Rectal smooth muscle tissue (tissue), 1 donor: ENCODE measurements at regions not wholly inside any gene's neighbourhood (a gene's known extent, or its start where the extent isn't known, plus 50 kb on each side); places are given as distances from the start of the nearest gene placed in this dataset.
"Not testable (repeated sequence)": the region's sequence is repeated elsewhere in the genome, so short reads cannot be mapped to it uniquely, and the experiment has no call there.

Experiments used
- H3K27ac ChIP-seq: one replicate; pipeline ENCODE4 v1.7.0; 2013; ENCODE audit warnings: low read depth, low read length, inconsistent platforms
- H3K27me3 ChIP-seq: one replicate; pipeline ENCODE4 v1.7.0; 2013; ENCODE audit warnings: low read length; ENCODE audit not compliant: control insufficient read depth, insufficient read depth
- H3K36me3 ChIP-seq: one replicate; pipeline ENCODE4 v1.7.0; 2013; ENCODE audit warnings: low read length; ENCODE audit not compliant: control insufficient read depth, insufficient read depth
- H3K4me1 ChIP-seq: one replicate; pipeline ENCODE4 v1.7.0; 2013; ENCODE audit warnings: low read length; ENCODE audit not compliant: control insufficient read depth, insufficient read depth
- H3K4me3 ChIP-seq: one replicate; pipeline ENCODE4 v1.7.0; 2013; ENCODE audit warnings: low read length
- H3K9ac ChIP-seq: one replicate; pipeline ENCODE4 v1.7.0; 2013; ENCODE audit warnings: low read length

DNA sequence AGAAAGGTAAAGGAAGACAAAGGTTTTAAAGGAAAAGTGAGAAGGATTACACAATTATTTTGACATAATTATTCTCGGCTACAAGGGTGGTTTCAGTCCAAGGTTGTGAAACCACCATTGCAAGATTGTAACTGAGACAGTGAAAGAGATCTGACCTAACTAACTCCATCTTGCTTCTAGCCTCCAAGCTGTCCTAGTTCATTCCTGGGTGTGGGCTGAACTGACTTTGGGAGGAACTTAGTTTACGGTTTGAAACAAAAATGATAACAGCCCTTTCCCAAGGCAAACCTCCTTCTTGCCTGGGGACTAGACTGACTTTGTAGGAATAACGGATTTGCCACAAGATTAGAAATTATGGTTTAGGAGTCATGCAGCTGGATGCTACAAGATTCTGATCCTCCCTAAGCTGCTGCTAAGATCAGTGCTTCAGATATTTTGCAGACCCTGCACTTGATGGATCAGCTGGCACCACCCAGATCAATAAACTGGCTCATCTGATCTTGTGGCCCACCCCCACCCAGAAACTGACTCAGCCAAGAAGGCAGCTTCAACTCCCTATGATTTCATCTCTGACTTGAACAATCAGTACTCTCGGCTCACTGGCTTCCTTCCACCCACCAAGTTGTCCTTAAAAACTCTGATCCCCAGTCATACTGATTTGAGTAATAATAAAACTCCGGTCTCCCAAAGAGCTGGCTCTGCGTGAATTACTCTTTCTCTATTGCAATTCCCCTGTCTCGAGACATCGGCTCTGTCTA, 57.7 kb upstream of the AADACL2 start:
- H3K4me3 ChIP-seq, result no peak overlapping the region
- no peak overlapping the region for H3K27ac ChIP-seq
- H3K27me3 ChIP-seq, result no peaks in the 10 kb centered on the region
- H3K36me3 ChIP-seq, result no peaks in the 10 kb centered on the region
- H3K4me1 ChIP-seq, result no peaks in the 10 kb centered on the region
- H3K9ac ChIP-seq, result no peak overlapping the region

DNA sequence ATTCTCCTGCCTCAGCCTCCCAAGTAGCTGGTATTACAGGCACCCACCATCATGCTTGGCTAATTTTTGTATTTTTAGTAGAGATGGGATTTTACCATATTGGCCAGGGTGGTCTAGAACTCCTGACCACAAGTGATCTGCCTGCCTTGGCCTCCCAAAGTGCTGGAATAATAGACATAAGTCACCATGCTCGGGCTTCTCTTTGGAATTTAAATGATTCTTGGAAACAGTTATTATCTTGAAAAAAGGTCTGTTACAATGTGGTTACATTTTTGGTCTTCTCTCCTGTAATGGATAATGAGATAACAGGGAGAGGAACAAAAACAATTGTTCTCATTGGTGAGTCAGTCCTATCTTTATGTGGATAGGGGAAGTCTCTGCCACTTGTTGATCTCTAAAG, 59.8 kb upstream of the AADACL2 start:
- Histone ChIP-seq H3K27ac (no peak overlapping the region), H3K4me1 (no peaks in the 10 kb centered on the region), H3K27me3 (no peaks in the 10 kb centered on the region), H3K9ac (no peak overlapping the region), H3K36me3 (no peaks in the 10 kb centered on the region), H3K4me3 (no peak overlapping the region)

DNA sequence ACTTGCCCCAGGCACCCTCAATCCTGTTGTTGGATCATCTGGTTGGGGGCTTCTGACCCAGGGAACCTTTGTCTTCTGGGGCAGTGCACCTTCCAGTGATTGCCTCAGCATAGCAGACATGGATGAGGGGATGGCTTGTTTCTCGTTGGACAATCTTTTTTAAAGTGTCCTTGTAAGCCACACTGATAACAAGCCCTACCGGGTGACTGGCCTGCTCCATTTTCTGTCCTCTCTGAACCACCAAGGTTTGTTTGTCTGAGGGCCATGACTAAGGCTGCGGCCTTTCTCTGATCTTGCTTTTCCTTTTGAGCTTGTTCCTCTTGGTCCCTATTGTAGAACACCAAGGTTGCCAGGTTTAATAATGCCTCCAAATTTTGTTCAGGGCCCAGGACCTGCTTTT, 66.0 kb upstream of the AADACL2 start:
- not testable (repeated sequence) for H3K9ac ChIP-seq, H3K27me3 ChIP-seq, H3K27ac ChIP-seq, H3K36me3 ChIP-seq, H3K4me3 ChIP-seq, H3K4me1 ChIP-seq

DNA sequence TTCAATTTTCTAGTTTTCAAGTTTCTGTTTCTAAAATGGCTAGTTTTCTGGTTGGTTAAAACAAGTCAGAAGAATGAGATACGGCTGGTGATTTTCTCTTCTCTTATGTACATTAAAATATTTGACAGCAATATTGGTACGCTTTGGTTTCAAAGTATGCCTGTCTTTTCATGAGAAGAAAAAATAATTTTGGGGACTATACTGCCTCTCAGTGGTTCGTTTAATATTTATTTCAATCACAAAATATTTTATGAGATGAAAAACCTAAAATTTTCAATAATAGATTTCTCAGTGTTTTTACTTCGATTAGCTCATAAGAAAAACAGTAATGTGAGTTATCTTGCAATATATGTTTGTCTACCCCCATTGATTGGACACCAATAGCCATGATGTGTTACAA, 72.8 kb upstream of the AADACL2 start:
- H3K4me3 ChIP-seq, result no peak overlapping the region
- H3K36me3 ChIP-seq, result no peaks in the 10 kb centered on the region
- H3K9ac ChIP-seq, result no peak overlapping the region
- H3K27ac ChIP-seq, result no peak overlapping the region
- no peaks in the 10 kb centered on the region for H3K27me3 ChIP-seq
- no peaks in the 10 kb centered on the region for H3K4me1 ChIP-seq

DNA sequence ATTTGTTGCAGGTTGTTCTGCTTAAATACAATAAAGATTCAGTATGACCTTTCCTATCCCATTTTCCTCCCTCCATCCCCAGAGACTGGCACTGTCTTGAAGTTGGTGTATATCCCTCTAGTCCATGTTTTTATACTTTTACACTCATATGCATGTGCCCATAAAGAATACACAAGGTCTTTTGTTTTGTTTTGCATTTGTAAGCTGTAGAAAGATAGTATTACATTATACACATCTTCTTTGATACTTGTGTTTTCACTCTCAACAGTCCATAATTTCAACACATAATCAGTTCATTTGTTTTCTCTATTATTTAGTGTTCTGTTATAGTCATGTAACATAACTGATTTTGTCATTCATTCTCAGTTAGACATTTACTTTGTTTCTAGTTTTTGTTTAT, 88.7 kb upstream of the AADACL2 start:
- no peak overlapping the region for H3K27ac ChIP-seq
- H3K27me3 ChIP-seq, result no peaks in the 10 kb centered on the region
- no peak overlapping the region for H3K9ac ChIP-seq
- no peak overlapping the region for H3K4me3 ChIP-seq
- H3K36me3 ChIP-seq, result no peaks in the 10 kb centered on the region
- H3K4me1 ChIP-seq, result no peaks in the 10 kb centered on the region

DNA sequence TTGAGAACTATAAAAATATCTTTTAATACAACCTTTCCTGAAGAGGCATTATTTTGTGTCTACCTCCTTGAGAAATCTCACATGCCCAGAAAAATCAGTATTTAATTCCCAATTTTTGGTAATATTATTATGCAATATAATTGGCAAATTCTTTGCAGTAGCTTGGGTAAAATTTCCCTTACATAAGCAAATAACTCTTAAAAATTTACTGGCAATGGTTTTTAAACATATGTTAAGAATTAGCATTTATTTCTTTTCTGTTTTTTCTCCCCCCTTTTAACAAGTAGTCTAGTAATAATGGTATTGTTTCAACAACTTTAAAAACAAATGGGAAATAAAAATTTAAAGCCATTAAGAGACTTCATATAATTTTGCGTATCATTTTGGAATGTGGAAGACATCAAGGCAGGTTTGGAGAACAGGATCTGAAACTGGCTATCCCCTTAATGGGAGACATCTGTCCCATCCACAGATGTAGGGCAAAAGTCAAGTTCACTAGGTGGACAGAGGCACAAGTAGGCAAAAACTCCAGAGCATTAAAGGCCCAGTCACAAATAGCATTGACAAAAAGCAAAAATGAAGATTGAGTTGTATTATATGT, 89.6 kb upstream of the AADACL2 start:
- Histone ChIP-seq H3K4me3 (no peak overlapping the region), H3K36me3 (no peaks in the 10 kb centered on the region), H3K27me3 (no peaks in the 10 kb centered on the region), H3K4me1 (no peaks in the 10 kb centered on the region), H3K27ac (no peak overlapping the region), H3K9ac (no peak overlapping the region)

DNA sequence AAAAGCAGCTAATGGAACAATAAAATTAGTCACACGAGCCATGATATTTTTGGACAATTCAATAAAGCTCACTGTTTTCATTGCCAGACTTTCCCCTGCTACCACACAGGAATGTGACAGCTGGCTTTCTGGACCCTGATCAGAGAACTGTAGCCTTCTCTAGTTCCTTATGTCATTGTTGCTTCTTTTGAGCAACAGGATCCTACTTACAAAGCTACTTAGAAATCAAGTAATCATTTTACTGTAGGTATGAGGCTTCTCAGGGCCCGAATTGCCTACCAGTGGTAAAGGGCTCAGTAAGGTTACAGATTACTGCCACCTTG, 94.3 kb upstream of the AADACL2 start:
- no peak overlapping the region for H3K27ac ChIP-seq
- no peaks in the 10 kb centered on the region for H3K27me3 ChIP-seq
- H3K9ac ChIP-seq, result no peak overlapping the region
- no peaks in the 10 kb centered on the region for H3K36me3 ChIP-seq
- H3K4me3 ChIP-seq, result no peak overlapping the region
- no peaks in the 10 kb centered on the region for H3K4me1 ChIP-seq

DNA sequence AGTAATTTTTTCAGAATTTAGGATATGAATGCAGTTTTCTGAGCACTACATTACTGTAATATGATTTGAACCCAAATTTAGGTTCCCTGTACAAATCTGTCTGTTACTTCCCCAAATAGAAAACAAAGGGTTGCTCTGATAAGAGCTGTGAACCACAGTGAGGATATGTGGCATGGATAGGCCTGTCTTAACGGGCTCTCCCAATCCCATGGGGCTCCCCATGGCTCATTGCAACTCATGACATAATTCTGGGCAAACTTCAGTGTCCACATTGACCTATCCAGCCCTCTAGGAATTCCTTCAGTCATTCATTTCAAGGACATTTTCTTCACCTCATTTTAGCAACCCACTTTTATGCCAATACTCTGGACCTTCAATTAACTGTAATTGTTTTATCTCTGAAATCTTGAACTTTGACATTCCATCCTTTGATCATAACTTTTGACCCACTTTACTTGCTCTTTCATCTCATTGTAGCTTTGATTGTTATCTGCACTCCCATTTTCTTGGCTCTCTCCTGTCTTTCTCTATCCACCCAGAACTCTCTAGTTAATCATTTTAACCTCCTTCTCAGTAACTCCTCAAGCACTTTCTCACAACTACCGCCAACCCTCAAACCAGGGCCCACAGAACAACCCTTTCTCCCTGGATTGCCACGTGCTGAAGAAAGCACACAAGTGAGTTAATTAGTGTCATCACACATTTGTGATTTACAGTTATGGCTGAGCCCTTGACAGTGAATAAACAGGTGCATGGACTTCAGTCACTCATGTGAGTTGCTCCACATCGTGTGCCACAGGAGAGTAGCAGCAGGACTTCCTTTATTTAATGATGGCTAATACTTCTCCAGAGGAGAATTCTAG, 94.9 kb upstream of the AADACL2 start:
- Histone ChIP-seq H3K4me1 (no peaks in the 10 kb centered on the region), H3K36me3 (no peaks in the 10 kb centered on the region), H3K9ac (no peak overlapping the region), H3K4me3 (no peak overlapping the region), H3K27me3 (no peaks in the 10 kb centered on the region), H3K27ac (no peak overlapping the region)

DNA sequence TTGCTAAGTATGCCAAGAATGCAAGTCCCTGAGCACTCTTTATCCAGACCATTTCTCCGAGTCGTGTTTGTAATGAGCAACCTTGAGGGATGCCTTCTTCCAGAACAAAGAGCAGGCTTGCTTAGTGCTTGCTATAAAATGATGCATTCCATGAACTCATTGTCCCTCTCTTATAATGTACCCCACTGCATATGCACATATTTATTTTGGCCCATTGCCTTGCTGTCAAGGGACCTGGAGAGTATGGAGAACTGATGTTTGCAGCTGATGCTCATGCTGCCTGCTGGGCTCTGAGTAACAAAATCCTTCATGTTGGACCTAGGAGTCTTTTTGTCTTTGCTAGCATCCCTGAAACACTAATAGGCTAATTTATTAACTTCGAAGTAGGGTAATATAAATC, 97.8 kb upstream of the AADACL2 start:
- no peak overlapping the region for H3K4me3 ChIP-seq
- no peaks in the 10 kb centered on the region for H3K27me3 ChIP-seq
- no peak overlapping the region for H3K9ac ChIP-seq
- H3K36me3 ChIP-seq, result no peaks in the 10 kb centered on the region
- no peak overlapping the region for H3K27ac ChIP-seq
- H3K4me1 ChIP-seq, result no peaks in the 10 kb centered on the region

DNA sequence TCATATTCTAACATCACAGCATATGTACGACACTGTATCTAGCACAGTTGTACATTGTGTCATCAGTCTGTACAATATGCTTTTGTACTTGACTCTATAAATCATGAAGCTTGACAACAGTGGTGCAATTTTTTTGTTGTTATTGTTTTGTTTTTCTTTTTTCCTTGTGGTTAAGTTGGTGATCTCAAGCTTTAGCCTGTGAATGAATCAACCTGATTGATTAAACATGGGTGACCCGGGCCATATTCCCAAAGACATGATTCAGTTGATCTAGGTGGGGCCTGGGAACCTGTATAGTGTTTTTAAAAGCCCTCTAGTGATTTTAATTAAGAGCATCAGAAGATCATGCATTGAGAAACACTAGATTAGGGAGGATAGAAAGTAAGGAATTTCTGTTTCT, 101.8 kb upstream of the AADACL2 start:
- no peaks in the 10 kb centered on the region for H3K4me1 ChIP-seq
- no peak overlapping the region for H3K4me3 ChIP-seq
- no peak overlapping the region for H3K27ac ChIP-seq
- no peaks in the 10 kb centered on the region for H3K27me3 ChIP-seq
- H3K9ac ChIP-seq, result no peak overlapping the region
- no peaks in the 10 kb centered on the region for H3K36me3 ChIP-seq

DNA sequence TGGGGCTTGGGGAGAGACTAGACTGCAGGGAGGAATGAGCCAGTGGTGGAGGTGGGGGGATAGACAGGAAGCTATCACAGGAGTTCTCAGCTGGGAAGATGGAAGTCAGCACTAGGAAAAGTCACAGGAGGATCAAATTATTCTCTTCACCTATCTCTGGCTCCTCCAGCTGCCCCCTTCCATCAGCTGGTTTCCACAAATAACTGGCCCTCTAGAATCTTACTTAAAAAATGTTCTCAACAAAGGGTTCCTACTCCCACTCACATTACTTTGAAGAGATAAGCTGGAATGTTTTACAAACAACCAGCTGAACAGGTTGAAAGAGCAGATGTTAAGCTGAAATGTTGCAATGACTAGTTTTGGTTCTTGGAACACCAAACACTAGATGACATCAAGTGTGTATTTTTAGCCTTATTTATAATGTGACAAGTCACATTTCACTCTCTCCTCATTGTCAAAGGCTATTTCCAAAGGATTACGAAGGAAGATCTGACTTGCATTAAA, 102.7 kb upstream of the AADACL2 start:
- no peak overlapping the region for H3K27ac ChIP-seq
- H3K4me1 ChIP-seq, result no peaks in the 10 kb centered on the region
- H3K4me3 ChIP-seq, result no peak overlapping the region
- no peak overlapping the region for H3K9ac ChIP-seq
- no peaks in the 10 kb centered on the region for H3K27me3 ChIP-seq
- no peaks in the 10 kb centered on the region for H3K36me3 ChIP-seq

DNA sequence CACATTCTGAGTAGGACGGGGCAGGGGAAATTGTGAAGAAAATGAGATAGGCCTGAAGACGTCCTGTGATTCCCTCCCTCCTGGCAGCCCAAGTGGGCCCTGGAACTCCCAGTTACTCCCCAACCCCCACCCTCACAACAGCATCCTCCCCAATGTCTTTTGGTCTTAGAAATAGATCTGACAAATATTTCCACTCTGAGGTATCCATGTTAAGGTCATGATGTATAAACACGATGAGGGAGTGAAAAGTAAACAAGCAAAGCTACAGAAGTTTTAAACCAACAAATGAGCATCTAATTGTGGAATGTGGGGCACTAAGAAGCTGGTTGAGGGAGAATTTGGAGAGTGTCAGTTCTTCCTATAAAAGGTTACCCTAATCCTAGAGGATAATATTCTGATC, 103.7 kb upstream of the AADACL2 start:
- no peaks in the 10 kb centered on the region for H3K4me1 ChIP-seq
- H3K4me3 ChIP-seq, result no peak overlapping the region
- no peak overlapping the region for H3K27ac ChIP-seq
- H3K9ac ChIP-seq, result no peak overlapping the region
- H3K27me3 ChIP-seq, result no peaks in the 10 kb centered on the region
- H3K36me3 ChIP-seq, result no peaks in the 10 kb centered on the region
